K562 (cell line): ENCODE measurements at regions not wholly inside any gene's neighbourhood (a gene's known extent, or its start where the extent isn't known, plus 50 kb on each side); places are given as distances from the start of the nearest gene placed in this dataset.

Experiments used
- ATAC-seq: fragments of 200-7000 bp; cut with Tn5 transposase; 3 replicates; pipeline ENCODE4 v1.9.1; 2020; ENCODE audit warnings: moderate library complexity
- BruUV-seq: library from RNA; stranded (reverse); fragments of 400-500 nt; replicated peaks from 2 replicates; lab custom pipeline; 2021; lab: Mats Ljungman, UMichigan
- CTCF ChIA-PET: fragments of 300-600 bp; formaldehyde crosslinking; extraction: SDS; loops from one replicate; lab custom pipeline; 2021; ENCODE audit warnings: low intra/inter-chr PET ratio; lab: Yijun Ruan, JAX
- POLR2A ChIA-PET: fragments of 300-600, 350-650 bp; sonication (Branson Sonifier 250); formaldehyde crosslinking; extraction: SDS; loops from one replicate; lab custom pipeline; 2021; ENCODE audit warnings: antibody characterized with exemption, inconsistent platforms; lab: Yijun Ruan, JAX
- DNase-seq, 4 experiments: peaks; one replicate each; pipeline versions ENCODE4 v3.0.0 to v3.0.0-alpha.2; 2011 to 2018; ENCODE audit warnings: low spot score in 3 of 4, mixed read lengths in 3 of 4; ENCODE audit errors: extremely low read depth in 1 of 4
- FAIRE-seq: peaks from 2 replicates; lab custom pipeline; 2011; peaks lifted over from hg19 to GRCh38; lab: Jason Lieb, UNC
- H2AFZ ChIP-seq: 2 replicates; pipeline ENCODE4 v1.6.0; 2011; ENCODE audit warnings: low read depth, low read length, control low read depth, inconsistent platforms
- H3K27ac ChIP-seq: fragments of 200-600 bp; 3 replicates; pipeline ENCODE4 v1.8.0; 2011; ENCODE audit warnings: low read depth, mild to moderate bottlenecking, control low read depth, inconsistent platforms, low read length, moderate library complexity, mixed read lengths; ENCODE audit errors: extremely low read depth
- H3K27me3 ChIP-seq, 2 experiments: fragments of 300-600 bp in 1 of 2; 2 replicates in 1 of 2; 3 replicates in 1 of 2; pipeline versions ENCODE4 v1.6.0 to v1.8.0; 2011; ENCODE audit warnings: inconsistent platforms in 2 of 2, low read length in 2 of 2, mild to moderate bottlenecking in 1 of 2, mixed read lengths in 1 of 2, moderate library complexity in 1 of 2; ENCODE audit not compliant: control insufficient read depth in 2 of 2, insufficient read depth in 2 of 2
- H3K36me3 ChIP-seq: fragments of 300-600 bp; 3 replicates; pipeline ENCODE4 v1.8.0; 2011; ENCODE audit warnings: mild to moderate bottlenecking, low read length, inconsistent platforms; ENCODE audit not compliant: control insufficient read depth, insufficient read depth
- H3K4me1 ChIP-seq, 2 experiments: fragments of 200-600 bp in 1 of 2; replicated peaks in 1 of 2; 2 replicates in 1 of 2; 3 replicates in 1 of 2; pipeline versions ENCODE4 v1.5.1 to v1.8.0; 2011; ENCODE audit warnings: inconsistent platforms in 2 of 2, low read length in 2 of 2, mild to moderate bottlenecking in 1 of 2, mixed read lengths in 1 of 2, moderate library complexity in 1 of 2; ENCODE audit not compliant: control insufficient read depth in 2 of 2, insufficient read depth in 2 of 2
- H3K4me2 ChIP-seq: 2 replicates; pipeline ENCODE4 v1.6.1; 2011; ENCODE audit warnings: low read length, control low read depth, inconsistent platforms, mixed read lengths; ENCODE audit not compliant: insufficient read depth
- H3K4me3 ChIP-seq: fragments of 200-600 bp; sonication (generic), shearing (Covaris generic); 2 replicates; pipeline ENCODE4 v1.5.1; 2016; ENCODE audit warnings: control low read depth, inconsistent platforms
- H3K79me2 ChIP-seq: fragments of 200-600 bp; 3 replicates; pipeline ENCODE4 v1.8.0; 2011; ENCODE audit warnings: low read length, inconsistent platforms; ENCODE audit not compliant: control insufficient read depth, insufficient read depth
- H3K9ac ChIP-seq, 2 experiments: 2 replicates each; pipeline versions ENCODE4 v1.6.0 to v1.6.1; 2011; ENCODE audit warnings: low read depth in 2 of 2, low read length in 2 of 2, control low read depth in 1 of 2, inconsistent platforms in 1 of 2, mild to moderate bottlenecking in 1 of 2, mixed read lengths in 1 of 2; ENCODE audit not compliant: insufficient read depth in 1 of 2
- H3K9me1 ChIP-seq: one replicate; pipeline ENCODE4 v1.6.0; 2011; ENCODE audit warnings: inconsistent platforms, mild to moderate bottlenecking, low read length, moderate library complexity; ENCODE audit not compliant: control insufficient read depth, insufficient read depth
- H3K9me3 ChIP-seq: replicated peaks from 2 replicates; pipeline ENCODE4 v1.5.1; 2011; ENCODE audit warnings: low read depth, low read length, inconsistent platforms; ENCODE audit not compliant: control insufficient read depth, insufficient read depth
- H4K20me1 ChIP-seq: replicated peaks from 2 replicates; pipeline ENCODE4 v1.6.1; 2011; ENCODE audit warnings: low read length, inconsistent platforms, mixed read lengths; ENCODE audit not compliant: control insufficient read depth, insufficient read depth
- ARNT ChIP-seq, 2 experiments: fragments of 450-650 bp; IDR thresholded peaks; 2 replicates each; pipeline ENCODE4 v1.6.1; 2016; ENCODE audit warnings: mild to moderate bottlenecking in 1 of 2
- GATA2 ChIP-seq: sonication (generic); formaldehyde crosslinking; IDR thresholded peaks from 2 replicates; pipeline ENCODE4 v1.4.0; 2020; ENCODE audit warnings: mild to moderate bottlenecking, missing genetic modification reagents
- POLR2G ChIP-seq: fragments of 200-400 bp; formaldehyde crosslinking; IDR thresholded peaks from 2 replicates; pipeline ENCODE4 v1.6.1; 2017; ENCODE audit warnings: low read depth, mild to moderate bottlenecking, antibody characterized with exemption, low read length, moderate library complexity
- XRCC4 ChIP-seq: IDR thresholded peaks from one replicate; pipeline ENCODE4 v1.6.1; 2011; ENCODE audit not compliant: insufficient read depth, insufficient read length; ENCODE audit errors: extremely low read depth
- ZC3H4 ChIP-seq: sonication (generic); formaldehyde crosslinking; IDR thresholded peaks from 2 replicates; pipeline ENCODE4 v1.9.0; 2021; ENCODE audit warnings: missing genetic modification reagents, borderline replicate concordance
- ZNF23 ChIP-seq: fragments of 250-450 bp; sonication (Bioruptor Pico); IDR thresholded peaks from 2 replicates; pipeline ENCODE4 v1.4.0; 2020; ENCODE audit warnings: mild to moderate bottlenecking
- ZNF551 ChIP-seq: fragments of 250-450 bp; sonication (Bioruptor Pico); IDR thresholded peaks from 2 replicates; pipeline ENCODE4 v1.5.0; 2021; ENCODE audit warnings: mild to moderate bottlenecking, moderate library complexity
- WGBS: fragments of 100-300 bp; shearing (Covaris generic); methylation state at CpG from one replicate; pipeline ENCODE4 v1.1.6; 2016; ENCODE audit warnings: low coverage, mixed read lengths; ENCODE audit not compliant: insufficient coverage; ENCODE audit errors: missing lambda C conversion rate; 5-methylcytosine and 5-hydroxymethylcytosine counted together
- in situ Hi-C: fragments of 300-500 bp; cut with MboI; formaldehyde crosslinking; loops from 4 replicates; pipeline ENCODE4 v1.15.0; 2018; ENCODE audit warnings: inconsistent platforms, mixed read lengths
- intact Hi-C: fragments of 100-400 bp; cut with micrococcal nuclease; formaldehyde crosslinking; loops from 2 replicates; pipeline ENCODE4 v1.14.2; 2022
- TF ChIP-seq, protein P1 (sequence below): fragments of 250-450 bp; sonication (Bioruptor Pico); IDR thresholded peaks from 2 replicates; pipeline ENCODE4 v1.6.1; 2021; ENCODE audit warnings: mild to moderate bottlenecking
- TF ChIP-seq, protein P2 (sequence below): fragments of 450-650 bp; IDR thresholded peaks from 2 replicates; pipeline ENCODE4 v1.6.1; 2016; ENCODE audit warnings: missing biosample characterization, missing genetic modification characterization
- TF ChIP-seq, protein P3 (sequence below): fragments of 450-650 bp; IDR thresholded peaks from 2 replicates; pipeline ENCODE4 v1.6.1; 2016; ENCODE audit warnings: mild to moderate bottlenecking, moderate library complexity

DNA sequence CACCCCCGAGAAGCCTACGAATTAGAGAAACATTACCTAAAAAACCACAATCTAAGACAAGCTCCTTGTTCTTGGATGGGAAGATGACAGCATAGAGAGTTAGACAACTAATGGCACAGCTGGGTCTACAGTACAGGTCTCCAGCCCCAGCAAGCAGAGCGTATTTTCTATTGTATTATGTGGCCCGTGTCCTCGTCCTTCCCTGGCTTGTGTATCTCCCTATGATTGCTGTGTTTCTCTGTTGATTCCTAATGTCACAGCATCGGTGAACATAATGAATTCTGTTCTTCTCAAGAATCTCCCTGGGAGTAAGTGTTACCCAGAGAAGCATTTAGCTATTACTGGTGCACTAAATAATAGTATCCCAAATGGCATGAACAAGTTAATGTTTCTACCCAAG lies 66.8 kb upstream of the CEP78 start (continued):
- TF ChIP-seq, protein P1, sequence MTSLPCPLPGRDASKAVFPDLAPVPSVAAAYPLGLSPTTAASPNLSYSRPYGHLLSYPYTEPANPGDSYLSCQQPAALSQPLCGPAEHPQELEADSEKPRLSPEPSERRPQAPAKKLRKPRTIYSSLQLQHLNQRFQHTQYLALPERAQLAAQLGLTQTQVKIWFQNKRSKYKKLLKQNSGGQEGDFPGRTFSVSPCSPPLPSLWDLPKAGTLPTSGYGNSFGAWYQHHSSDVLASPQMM (CRISPR knock-in tag) = no peak
- TF ChIP-seq POLR2G (no peak), ZNF551 (CRISPR knock-in tag) (no peak), ARNT (IDR thresholded peaks at IDR 0.05) (no peak), XRCC4 (no peak), GATA2 (CRISPR knock-in tag) (no peak)

DNA sequence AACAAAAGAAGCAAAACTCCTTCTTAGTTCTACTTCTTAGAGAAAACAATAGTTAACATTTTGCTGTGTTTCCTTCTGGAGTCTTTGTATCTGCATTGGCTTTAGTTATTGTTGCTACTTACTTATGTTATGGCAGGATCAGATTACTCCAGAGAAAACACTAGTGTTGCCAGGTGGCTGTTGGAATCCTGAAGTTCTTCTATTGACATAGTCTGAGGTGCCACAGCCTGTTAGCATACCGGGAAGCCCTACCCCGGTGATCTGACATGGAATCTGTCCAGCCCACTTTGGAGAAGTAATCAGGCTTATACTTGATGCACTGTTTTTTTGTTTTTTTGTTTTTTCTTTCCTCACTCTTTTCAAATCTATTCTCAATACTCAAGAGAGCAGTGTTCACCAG lies 68.5 kb upstream of the CEP78 start:
- ChIA-PET POLR2A (no interaction called here), CTCF (no interaction called here)
- intact Hi-C loops = no loop called here
- Histone ChIP-seq H3K27me3 (no peaks in the 10 kb centered on the region), H4K20me1 (no peaks in the 10 kb centered on the region), H3K27ac (no peak overlapping the region), H3K4me3 (no peak overlapping the region), H3K79me2 (no peaks in the 10 kb centered on the region), H2AFZ (no peak overlapping the region), H3K9me1 (no peaks in the 10 kb centered on the region), H3K4me2 (no peak overlapping the region), H3K9me3 (0 out of 2 replicates have a peak, but pooled peaks cover 1% of the 10 kb centered on the region), H3K9ac (no peak overlapping the region), H3K4me1 (no peaks in the 10 kb centered on the region), H3K36me3 (no peaks in the 10 kb centered on the region)
- BruUV-seq = no TSS peak
- 0% methylated on average over 2 of the region's 2 CpGs for WGBS
- ATAC-seq = no peak
- FAIRE-seq = no peak
- no peak for DNase-seq
- in situ Hi-C loops = no loop called here
- TF ChIP-seq ZNF23 (CRISPR knock-in tag) (no peak), ZC3H4 (CRISPR knock-in tag) (no peak)
- TF ChIP-seq, protein P2, sequence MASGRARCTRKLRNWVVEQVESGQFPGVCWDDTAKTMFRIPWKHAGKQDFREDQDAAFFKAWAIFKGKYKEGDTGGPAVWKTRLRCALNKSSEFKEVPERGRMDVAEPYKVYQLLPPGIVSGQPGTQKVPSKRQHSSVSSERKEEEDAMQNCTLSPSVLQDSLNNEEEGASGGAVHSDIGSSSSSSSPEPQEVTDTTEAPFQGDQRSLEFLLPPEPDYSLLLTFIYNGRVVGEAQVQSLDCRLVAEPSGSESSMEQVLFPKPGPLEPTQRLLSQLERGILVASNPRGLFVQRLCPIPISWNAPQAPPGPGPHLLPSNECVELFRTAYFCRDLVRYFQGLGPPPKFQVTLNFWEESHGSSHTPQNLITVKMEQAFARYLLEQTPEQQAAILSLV (tag) = no peak
- TF ChIP-seq, protein P3, sequence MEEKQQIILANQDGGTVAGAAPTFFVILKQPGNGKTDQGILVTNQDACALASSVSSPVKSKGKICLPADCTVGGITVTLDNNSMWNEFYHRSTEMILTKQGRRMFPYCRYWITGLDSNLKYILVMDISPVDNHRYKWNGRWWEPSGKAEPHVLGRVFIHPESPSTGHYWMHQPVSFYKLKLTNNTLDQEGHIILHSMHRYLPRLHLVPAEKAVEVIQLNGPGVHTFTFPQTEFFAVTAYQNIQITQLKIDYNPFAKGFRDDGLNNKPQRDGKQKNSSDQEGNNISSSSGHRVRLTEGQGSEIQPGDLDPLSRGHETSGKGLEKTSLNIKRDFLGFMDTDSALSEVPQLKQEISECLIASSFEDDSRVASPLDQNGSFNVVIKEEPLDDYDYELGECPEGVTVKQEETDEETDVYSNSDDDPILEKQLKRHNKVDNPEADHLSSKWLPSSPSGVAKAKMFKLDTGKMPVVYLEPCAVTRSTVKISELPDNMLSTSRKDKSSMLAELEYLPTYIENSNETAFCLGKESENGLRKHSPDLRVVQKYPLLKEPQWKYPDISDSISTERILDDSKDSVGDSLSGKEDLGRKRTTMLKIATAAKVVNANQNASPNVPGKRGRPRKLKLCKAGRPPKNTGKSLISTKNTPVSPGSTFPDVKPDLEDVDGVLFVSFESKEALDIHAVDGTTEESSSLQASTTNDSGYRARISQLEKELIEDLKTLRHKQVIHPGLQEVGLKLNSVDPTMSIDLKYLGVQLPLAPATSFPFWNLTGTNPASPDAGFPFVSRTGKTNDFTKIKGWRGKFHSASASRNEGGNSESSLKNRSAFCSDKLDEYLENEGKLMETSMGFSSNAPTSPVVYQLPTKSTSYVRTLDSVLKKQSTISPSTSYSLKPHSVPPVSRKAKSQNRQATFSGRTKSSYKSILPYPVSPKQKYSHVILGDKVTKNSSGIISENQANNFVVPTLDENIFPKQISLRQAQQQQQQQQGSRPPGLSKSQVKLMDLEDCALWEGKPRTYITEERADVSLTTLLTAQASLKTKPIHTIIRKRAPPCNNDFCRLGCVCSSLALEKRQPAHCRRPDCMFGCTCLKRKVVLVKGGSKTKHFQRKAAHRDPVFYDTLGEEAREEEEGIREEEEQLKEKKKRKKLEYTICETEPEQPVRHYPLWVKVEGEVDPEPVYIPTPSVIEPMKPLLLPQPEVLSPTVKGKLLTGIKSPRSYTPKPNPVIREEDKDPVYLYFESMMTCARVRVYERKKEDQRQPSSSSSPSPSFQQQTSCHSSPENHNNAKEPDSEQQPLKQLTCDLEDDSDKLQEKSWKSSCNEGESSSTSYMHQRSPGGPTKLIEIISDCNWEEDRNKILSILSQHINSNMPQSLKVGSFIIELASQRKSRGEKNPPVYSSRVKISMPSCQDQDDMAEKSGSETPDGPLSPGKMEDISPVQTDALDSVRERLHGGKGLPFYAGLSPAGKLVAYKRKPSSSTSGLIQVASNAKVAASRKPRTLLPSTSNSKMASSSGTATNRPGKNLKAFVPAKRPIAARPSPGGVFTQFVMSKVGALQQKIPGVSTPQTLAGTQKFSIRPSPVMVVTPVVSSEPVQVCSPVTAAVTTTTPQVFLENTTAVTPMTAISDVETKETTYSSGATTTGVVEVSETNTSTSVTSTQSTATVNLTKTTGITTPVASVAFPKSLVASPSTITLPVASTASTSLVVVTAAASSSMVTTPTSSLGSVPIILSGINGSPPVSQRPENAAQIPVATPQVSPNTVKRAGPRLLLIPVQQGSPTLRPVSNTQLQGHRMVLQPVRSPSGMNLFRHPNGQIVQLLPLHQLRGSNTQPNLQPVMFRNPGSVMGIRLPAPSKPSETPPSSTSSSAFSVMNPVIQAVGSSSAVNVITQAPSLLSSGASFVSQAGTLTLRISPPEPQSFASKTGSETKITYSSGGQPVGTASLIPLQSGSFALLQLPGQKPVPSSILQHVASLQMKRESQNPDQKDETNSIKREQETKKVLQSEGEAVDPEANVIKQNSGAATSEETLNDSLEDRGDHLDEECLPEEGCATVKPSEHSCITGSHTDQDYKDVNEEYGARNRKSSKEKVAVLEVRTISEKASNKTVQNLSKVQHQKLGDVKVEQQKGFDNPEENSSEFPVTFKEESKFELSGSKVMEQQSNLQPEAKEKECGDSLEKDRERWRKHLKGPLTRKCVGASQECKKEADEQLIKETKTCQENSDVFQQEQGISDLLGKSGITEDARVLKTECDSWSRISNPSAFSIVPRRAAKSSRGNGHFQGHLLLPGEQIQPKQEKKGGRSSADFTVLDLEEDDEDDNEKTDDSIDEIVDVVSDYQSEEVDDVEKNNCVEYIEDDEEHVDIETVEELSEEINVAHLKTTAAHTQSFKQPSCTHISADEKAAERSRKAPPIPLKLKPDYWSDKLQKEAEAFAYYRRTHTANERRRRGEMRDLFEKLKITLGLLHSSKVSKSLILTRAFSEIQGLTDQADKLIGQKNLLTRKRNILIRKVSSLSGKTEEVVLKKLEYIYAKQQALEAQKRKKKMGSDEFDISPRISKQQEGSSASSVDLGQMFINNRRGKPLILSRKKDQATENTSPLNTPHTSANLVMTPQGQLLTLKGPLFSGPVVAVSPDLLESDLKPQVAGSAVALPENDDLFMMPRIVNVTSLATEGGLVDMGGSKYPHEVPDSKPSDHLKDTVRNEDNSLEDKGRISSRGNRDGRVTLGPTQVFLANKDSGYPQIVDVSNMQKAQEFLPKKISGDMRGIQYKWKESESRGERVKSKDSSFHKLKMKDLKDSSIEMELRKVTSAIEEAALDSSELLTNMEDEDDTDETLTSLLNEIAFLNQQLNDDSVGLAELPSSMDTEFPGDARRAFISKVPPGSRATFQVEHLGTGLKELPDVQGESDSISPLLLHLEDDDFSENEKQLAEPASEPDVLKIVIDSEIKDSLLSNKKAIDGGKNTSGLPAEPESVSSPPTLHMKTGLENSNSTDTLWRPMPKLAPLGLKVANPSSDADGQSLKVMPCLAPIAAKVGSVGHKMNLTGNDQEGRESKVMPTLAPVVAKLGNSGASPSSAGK = no peak
